Body of pancreas (tissue), 4 donors: ENCODE measurements at regions not wholly inside any gene's neighbourhood (a gene's known extent, or its start where the extent isn't known, plus 50 kb on each side); places are given as distances from the start of the nearest gene placed in this dataset.

Experiments used
- CTCF ChIP-seq, 7 experiments: fragments of 450-650 bp in 4 of 7; fragments of 200-600 bp in 3 of 7; sonication (generic) in 3 of 7; IDR thresholded peaks; one replicate each; pipeline ENCODE4 v1.5.1; 2016 to 2019; ENCODE audit warnings: antibody characterized with exemption in 7 of 7
- POLR2A ChIP-seq, 3 donors: fragments of 450-650 bp; IDR thresholded peaks; one replicate each; pipeline ENCODE4 v1.6.1; 2016; ENCODE audit warnings: antibody characterized with exemption in 3 of 3, mild to moderate bottlenecking in 2 of 3

GRCh38 chr14:43356382-43356781 is 1150.7 kb downstream of the FSCB start:
- TF ChIP-seq CTCF (IDR thresholded peaks at IDR 0.05) = no peak
- no peak for TF ChIP-seq POLR2A (IDR thresholded peaks at IDR 0.05)
